Left hindlimb (tissue), 1 donor: ENCODE measurements at regions not wholly inside any gene's neighbourhood (a gene's known extent, or its start where the extent isn't known, plus 50 kb on each side); places are given as distances from the start of the nearest gene placed in this dataset.
"Not testable (repeated sequence)": the region's sequence is repeated elsewhere in the genome, so short reads cannot be mapped to it uniquely, and the experiment has no call there.

ENCODE experiments used
- DNase-seq: peaks from one replicate; pipeline ENCODE4 v3.0.0-alpha.2; 2018

- DNase-seq = no peak
These were observed 123.6 kb downstream of the LRATD1 start for GRCh38 chr2:14756122-14756541.

- DNase-seq = no peak
These were observed 124.6 kb downstream of the LRATD1 start for GRCh38 chr2:14756981-14757657.

- no peak for DNase-seq
These were observed 126.6 kb downstream of the LRATD1 start for GRCh38 chr2:14759082-14759481.

- no peak for DNase-seq
These were observed 127.7 kb downstream of the LRATD1 start for GRCh38 chr2:14760169-14760568.

GRCh38 chr2:14761118-14761517 is 128.6 kb downstream of the LRATD1 start:
- no peak for DNase-seq

GRCh38 chr2:14773696-14774095 is 141.2 kb downstream of the LRATD1 start:
- DNase-seq = no peak

- no peak for DNase-seq
These were observed 142.0 kb downstream of the LRATD1 start for GRCh38 chr2:14774436-14774968.

GRCh38 chr2:14776216-14776615 is 143.7 kb downstream of the LRATD1 start:
- DNase-seq = no peak

- DNase-seq = no peak
These were observed 145.5 kb downstream of the LRATD1 start for GRCh38 chr2:14778015-14778414.

- no peak for DNase-seq
These were observed 146.7 kb downstream of the LRATD1 start for GRCh38 chr2:14779252-14779651.

GRCh38 chr2:14781142-14781541 is 148.6 kb downstream of the LRATD1 start:
- DNase-seq = no peak

- DNase-seq = not testable (repeated sequence)
These were observed 156.3 kb downstream of the LRATD1 start for GRCh38 chr2:14788814-14789213.

GRCh38 chr2:14790041-14790640 is 157.6 kb downstream of the LRATD1 start:
- DNase-seq = no peak

- DNase-seq = no peak
These were observed 171.5 kb downstream of the LRATD1 start for GRCh38 chr2:14803994-14804393.

- DNase-seq = no peak
These were observed 172.4 kb downstream of the LRATD1 start for GRCh38 chr2:14804902-14805301.

GRCh38 chr2:14806613-14807012 is 174.1 kb downstream of the LRATD1 start:
- DNase-seq = no peak

GRCh38 chr2:14815201-14815600 is 182.7 kb downstream of the LRATD1 start:
- peak; percentile 36 for DNase-seq

GRCh38 chr2:14816069-14817060 is 183.8 kb downstream of the LRATD1 start:
- DNase-seq = no peak

GRCh38 chr2:14817848-14818247 is 185.3 kb downstream of the LRATD1 start:
- DNase-seq = no peak

GRCh38 chr2:14826518-14826917 is 194.0 kb downstream of the LRATD1 start:
- no peak for DNase-seq

GRCh38 chr2:14827226-14828023 is 194.9 kb downstream of the LRATD1 start:
- no peak for DNase-seq

- no peak for DNase-seq
These were observed 195.7 kb downstream of the LRATD1 start for GRCh38 chr2:14828223-14828622.
